Loucy (cell line): ENCODE measurements at regions not wholly inside any gene's neighbourhood (a gene's known extent, or its start where the extent isn't known, plus 50 kb on each side); places are given as distances from the start of the nearest gene placed in this dataset.

ENCODE experiments used
- H2AFZ ChIP-seq: fragments of 200-600 bp; sonication (generic); 2 replicates; pipeline ENCODE4 v1.6.0; 2016; ENCODE audit warnings: antibody characterized with exemption, mild to moderate bottlenecking, low read length, moderate library complexity
- H3F3A ChIP-seq: fragments of 200-600 bp; 2 replicates; pipeline ENCODE4 v1.6.0; 2016; ENCODE audit warnings: antibody characterized with exemption, low read depth, mild to moderate bottlenecking
- H3K27me3 ChIP-seq: fragments of 200-600 bp; sonication (generic); 2 replicates; pipeline ENCODE4 v1.6.1; 2014; ENCODE audit warnings: low read length, mild to moderate bottlenecking; ENCODE audit not compliant: insufficient read depth, poor library complexity, severe bottlenecking
- H3K36me3 ChIP-seq: fragments of 200-600 bp; sonication (generic); 2 replicates; pipeline ENCODE4 v1.6.1; 2016; ENCODE audit warnings: low read length; ENCODE audit not compliant: insufficient read depth
- H3K4me1 ChIP-seq: fragments of 200-600 bp; sonication (generic); 2 replicates; pipeline ENCODE4 v1.5.1; 2014; ENCODE audit warnings: low read length, mild to moderate bottlenecking; ENCODE audit not compliant: insufficient read depth, poor library complexity, severe bottlenecking
- H3K4me2 ChIP-seq: fragments of 200-600 bp; sonication (generic); 2 replicates; pipeline ENCODE4 v1.6.0; 2014; ENCODE audit warnings: antibody characterized with exemption, low read length, low read depth, mild to moderate bottlenecking; ENCODE audit not compliant: poor library complexity, severe bottlenecking
- H3K4me3 ChIP-seq: fragments of 200-600 bp; sonication (generic); 2 replicates; pipeline ENCODE4 v1.5.1; 2014; ENCODE audit warnings: low read length, mild to moderate bottlenecking, mixed read lengths; ENCODE audit not compliant: poor library complexity, severe bottlenecking
- H3K79me2 ChIP-seq: fragments of 200-600 bp; sonication (generic); 2 replicates; pipeline ENCODE4 v1.6.1; 2014; ENCODE audit warnings: low read length; ENCODE audit not compliant: insufficient read depth
- H3K9ac ChIP-seq: fragments of 200-600 bp; sonication (generic); 2 replicates; pipeline ENCODE4 v1.6.0; 2014; ENCODE audit warnings: mild to moderate bottlenecking, low read depth, low read length, moderate library complexity; ENCODE audit not compliant: poor library complexity, severe bottlenecking
- H3K9me2 ChIP-seq: fragments of 200-600 bp; sonication (generic); replicated peaks from 2 replicates; pipeline ENCODE4 v1.6.1; 2016; ENCODE audit warnings: low read depth, low read length, mixed read lengths
- H3K9me3 ChIP-seq: fragments of 200-600 bp; sonication (generic); 2 replicates; pipeline ENCODE4 v1.6.1; 2014; ENCODE audit warnings: mild to moderate bottlenecking, antibody characterized with exemption, low read length, low read depth; ENCODE audit not compliant: insufficient read depth
- H4K20me1 ChIP-seq: fragments of 200-600 bp; sonication (generic); 2 replicates; pipeline ENCODE4 v1.6.0; 2014; ENCODE audit warnings: antibody characterized with exemption, low read length, mild to moderate bottlenecking; ENCODE audit not compliant: insufficient read depth, poor library complexity, severe bottlenecking
- CTCF ChIP-seq: fragments of 200-600 bp; sonication (generic); conservative IDR thresholded peaks from 2 replicates; pipeline ENCODE4 v1.5.1; 2014; ENCODE audit warnings: mild to moderate bottlenecking, antibody characterized with exemption, low read length
- EZH2phosphoT487 ChIP-seq: fragments of 200-600 bp; IDR thresholded peaks from 2 replicates; pipeline ENCODE4 v1.6.1; 2018; ENCODE audit warnings: antibody characterized with exemption, mild to moderate bottlenecking, moderate library complexity, borderline replicate concordance

GRCh38 chr18:75928706-75929105, 501.2 kb upstream of the SMIM21 start:
- Histone ChIP-seq H3K4me2 (no peak overlapping the region), H3K79me2 (no peaks in the 10 kb centered on the region), H3F3A (no peaks in the 10 kb centered on the region), H3K9me3 (no peaks in the 10 kb centered on the region), H3K4me1 (no peaks in the 10 kb centered on the region), H3K27me3 (no peaks in the 10 kb centered on the region), H3K9me2 (no peaks in the 10 kb centered on the region), H2AFZ (no peak overlapping the region), H3K36me3 (no peaks in the 10 kb centered on the region), H4K20me1 (no peaks in the 10 kb centered on the region), H3K9ac (no peak overlapping the region), H3K4me3 (no peak overlapping the region)
- TF ChIP-seq EZH2phosphoT487: no peak
- no peak for TF ChIP-seq CTCF

GRCh38 chr18:75927791-75928190, 500.3 kb upstream of the SMIM21 start:
- H3K4me1 ChIP-seq: no peaks in the 10 kb centered on the region
- H3K9ac ChIP-seq: no peak overlapping the region
- no peak overlapping the region for H3K4me3 ChIP-seq
- H3F3A ChIP-seq: no peaks in the 10 kb centered on the region
- no peaks in the 10 kb centered on the region for H3K9me3 ChIP-seq
- H3K4me2 ChIP-seq: no peak overlapping the region
- H3K79me2 ChIP-seq: no peaks in the 10 kb centered on the region
- H3K9me2 ChIP-seq: no peaks in the 10 kb centered on the region
- TF ChIP-seq CTCF: no peak
- TF ChIP-seq EZH2phosphoT487: no peak
- H2AFZ ChIP-seq: no peak overlapping the region
- no peaks in the 10 kb centered on the region for H4K20me1 ChIP-seq
- no peaks in the 10 kb centered on the region for H3K36me3 ChIP-seq
- H3K27me3 ChIP-seq: no peaks in the 10 kb centered on the region

GRCh38 chr18:75926811-75927210, 499.3 kb upstream of the SMIM21 start:
- H4K20me1 ChIP-seq: no peaks in the 10 kb centered on the region
- TF ChIP-seq CTCF (no peak), EZH2phosphoT487 (no peak)
- no peak overlapping the region for H3K4me3 ChIP-seq
- no peak overlapping the region for H3K4me2 ChIP-seq
- no peaks in the 10 kb centered on the region for H3K27me3 ChIP-seq
- no peak overlapping the region for H2AFZ ChIP-seq
- no peaks in the 10 kb centered on the region for H3K79me2 ChIP-seq
- H3K9me3 ChIP-seq: no peaks in the 10 kb centered on the region
- no peaks in the 10 kb centered on the region for H3K9me2 ChIP-seq
- no peaks in the 10 kb centered on the region for H3K4me1 ChIP-seq
- no peak overlapping the region for H3K9ac ChIP-seq
- no peaks in the 10 kb centered on the region for H3K36me3 ChIP-seq
- no peaks in the 10 kb centered on the region for H3F3A ChIP-seq
